ENCODE measurements at regions not wholly inside any gene's neighbourhood (a gene's known extent, or its start where the extent isn't known, plus 50 kb on each side); places are given as distances from the start of the nearest gene placed in this dataset.

- DNase-seq, result no peak
These were observed 427.8 kb downstream of the PREX1 start for GRCh38 chr20:48400009-48400408.

- DNase-seq, result peak; percentile 38
These were observed 429.0 kb downstream of the PREX1 start for GRCh38 chr20:48398506-48399449.

GRCh38 chr20:48396981-48397861 is 430.6 kb downstream of the PREX1 start:
- DNase-seq, result peak; percentile 20

- no peak for DNase-seq
These were observed 431.8 kb downstream of the PREX1 start for GRCh38 chr20:48395816-48396546.

GRCh38 chr20:48394415-48395081 is 433.3 kb downstream of the PREX1 start:
- no peak for DNase-seq

- no peak for DNase-seq
These were observed 434.0 kb downstream of the PREX1 start for GRCh38 chr20:48393737-48394314.

GRCh38 chr20:48393311-48393685 is 434.5 kb downstream of the PREX1 start:
- no peak for DNase-seq

GRCh38 chr20:48392407-48393310 is 435.1 kb downstream of the PREX1 start:
- DNase-seq, result no peak

GRCh38 chr20:48390981-48391380 is 436.8 kb downstream of the PREX1 start:
- DNase-seq, result no peak

GRCh38 chr20:48387675-48388074 is 440.1 kb downstream of the PREX1 start:
- no peak for DNase-seq

- no peak for DNase-seq
These were observed 442.3 kb downstream of the PREX1 start for GRCh38 chr20:48385527-48385926.

GRCh38 chr20:48385114-48385513 is 442.7 kb downstream of the PREX1 start:
- no peak for DNase-seq

- DNase-seq, result no peak
These were observed 443.5 kb downstream of the PREX1 start for GRCh38 chr20:48384147-48384818.

- DNase-seq, result no peak
These were observed 444.5 kb downstream of the PREX1 start for GRCh38 chr20:48383252-48383651.

- DNase-seq, result no peak
These were observed 445.5 kb downstream of the PREX1 start for GRCh38 chr20:48382304-48382703.

GRCh38 chr20:48381353-48382120 is 446.3 kb downstream of the PREX1 start:
- DNase-seq, result no peak

- DNase-seq, result no peak
These were observed 447.1 kb downstream of the PREX1 start for GRCh38 chr20:48380661-48381060.

- DNase-seq, result no peak
These were observed 448.7 kb downstream of the PREX1 start for GRCh38 chr20:48378976-48379675.

GRCh38 chr20:48377940-48378339 is 449.9 kb downstream of the PREX1 start:
- DNase-seq, result no peak
